OCI-LY1 (cell line): ENCODE measurements at regions not wholly inside any gene's neighbourhood (a gene's known extent, or its start where the extent isn't known, plus 50 kb on each side); places are given as distances from the start of the nearest gene placed in this dataset.

ENCODE experiments used
- EZH2 ChIP-seq: fragments of 200-600 bp; sonication (generic), shearing (Covaris generic); IDR thresholded peaks from 2 replicates; pipeline ENCODE4 v1.8.0; 2017; ENCODE audit warnings: borderline replicate concordance, mixed run types, mild to moderate bottlenecking, antibody characterized with exemption, low read length, moderate library complexity, mixed read lengths
- TF ChIP-seq, protein P1 (sequence below): fragments of 200-600 bp; sonication (generic), shearing (Covaris generic); IDR thresholded peaks from 2 replicates; pipeline ENCODE4 v1.5.1; 2017; ENCODE audit warnings: mild to moderate bottlenecking, antibody characterized with exemption, low read length, moderate library complexity, mixed read lengths

DNA sequence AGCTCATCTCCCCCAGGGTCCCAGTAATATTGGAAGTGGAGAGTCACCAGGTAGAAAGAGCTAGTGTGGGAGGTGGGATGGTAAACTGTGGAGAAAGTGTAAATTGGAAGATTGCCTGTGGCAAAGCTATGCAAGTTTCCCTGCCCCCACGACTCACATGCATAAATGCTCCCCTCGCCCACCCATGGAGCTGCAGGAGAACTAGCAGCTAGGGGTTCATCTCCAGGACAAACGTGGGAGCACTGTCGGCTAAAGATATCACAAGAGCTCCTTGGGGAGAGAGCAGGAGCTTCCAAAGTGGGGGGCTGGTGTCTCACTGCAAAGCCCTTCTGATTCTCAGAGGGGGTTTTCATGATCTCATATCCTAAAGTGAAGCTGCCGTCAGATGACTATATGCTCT lies 91.4 kb upstream of the PLCL2 start:
- TF ChIP-seq, protein P1, sequence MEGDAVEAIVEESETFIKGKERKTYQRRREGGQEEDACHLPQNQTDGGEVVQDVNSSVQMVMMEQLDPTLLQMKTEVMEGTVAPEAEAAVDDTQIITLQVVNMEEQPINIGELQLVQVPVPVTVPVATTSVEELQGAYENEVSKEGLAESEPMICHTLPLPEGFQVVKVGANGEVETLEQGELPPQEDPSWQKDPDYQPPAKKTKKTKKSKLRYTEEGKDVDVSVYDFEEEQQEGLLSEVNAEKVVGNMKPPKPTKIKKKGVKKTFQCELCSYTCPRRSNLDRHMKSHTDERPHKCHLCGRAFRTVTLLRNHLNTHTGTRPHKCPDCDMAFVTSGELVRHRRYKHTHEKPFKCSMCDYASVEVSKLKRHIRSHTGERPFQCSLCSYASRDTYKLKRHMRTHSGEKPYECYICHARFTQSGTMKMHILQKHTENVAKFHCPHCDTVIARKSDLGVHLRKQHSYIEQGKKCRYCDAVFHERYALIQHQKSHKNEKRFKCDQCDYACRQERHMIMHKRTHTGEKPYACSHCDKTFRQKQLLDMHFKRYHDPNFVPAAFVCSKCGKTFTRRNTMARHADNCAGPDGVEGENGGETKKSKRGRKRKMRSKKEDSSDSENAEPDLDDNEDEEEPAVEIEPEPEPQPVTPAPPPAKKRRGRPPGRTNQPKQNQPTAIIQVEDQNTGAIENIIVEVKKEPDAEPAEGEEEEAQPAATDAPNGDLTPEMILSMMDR = no peak
- no peak for TF ChIP-seq EZH2
